Ovary (tissue), 3 donors: ENCODE measurements at regions not wholly inside any gene's neighbourhood (a gene's known extent, or its start where the extent isn't known, plus 50 kb on each side); places are given as distances from the start of the nearest gene placed in this dataset.

Experiments used
- EP300 ChIP-seq: sonication (generic); formaldehyde crosslinking; IDR thresholded peaks from one replicate; pipeline ENCODE4 v1.6.1; 2017; ENCODE audit warnings: antibody characterized with exemption
- POLR2A ChIP-seq: fragments of 450-650 bp; IDR thresholded peaks from one replicate; pipeline ENCODE4 v1.6.1; 2017; ENCODE audit warnings: antibody characterized with exemption, mild to moderate bottlenecking, moderate library complexity
- TF ChIP-seq, protein P1 (sequence below), 3 donors: fragments of 450-650 bp in 2 of 3; fragments of 200-600 bp in 1 of 3; IDR thresholded peaks; one replicate each; pipeline versions ENCODE4 v1.5.1 to v1.8.0; 2016 to 2022; ENCODE audit warnings: antibody characterized with exemption in 3 of 3, mild to moderate bottlenecking in 1 of 3
- donor health status: DM: no; HTN: no; CAD: no.

- TF ChIP-seq, protein P1, sequence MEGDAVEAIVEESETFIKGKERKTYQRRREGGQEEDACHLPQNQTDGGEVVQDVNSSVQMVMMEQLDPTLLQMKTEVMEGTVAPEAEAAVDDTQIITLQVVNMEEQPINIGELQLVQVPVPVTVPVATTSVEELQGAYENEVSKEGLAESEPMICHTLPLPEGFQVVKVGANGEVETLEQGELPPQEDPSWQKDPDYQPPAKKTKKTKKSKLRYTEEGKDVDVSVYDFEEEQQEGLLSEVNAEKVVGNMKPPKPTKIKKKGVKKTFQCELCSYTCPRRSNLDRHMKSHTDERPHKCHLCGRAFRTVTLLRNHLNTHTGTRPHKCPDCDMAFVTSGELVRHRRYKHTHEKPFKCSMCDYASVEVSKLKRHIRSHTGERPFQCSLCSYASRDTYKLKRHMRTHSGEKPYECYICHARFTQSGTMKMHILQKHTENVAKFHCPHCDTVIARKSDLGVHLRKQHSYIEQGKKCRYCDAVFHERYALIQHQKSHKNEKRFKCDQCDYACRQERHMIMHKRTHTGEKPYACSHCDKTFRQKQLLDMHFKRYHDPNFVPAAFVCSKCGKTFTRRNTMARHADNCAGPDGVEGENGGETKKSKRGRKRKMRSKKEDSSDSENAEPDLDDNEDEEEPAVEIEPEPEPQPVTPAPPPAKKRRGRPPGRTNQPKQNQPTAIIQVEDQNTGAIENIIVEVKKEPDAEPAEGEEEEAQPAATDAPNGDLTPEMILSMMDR (IDR thresholded peaks at IDR 0.05), result no peak
- no peak for TF ChIP-seq EP300
- no peak for TF ChIP-seq POLR2A
Measured at GRCh38 chr19:31066385-31066784, 282.9 kb downstream of the TSHZ3 start.
